NCI-H82 (cell line): ENCODE measurements at regions not wholly inside any gene's neighbourhood (a gene's known extent, or its start where the extent isn't known, plus 50 kb on each side); places are given as distances from the start of the nearest gene placed in this dataset.

Experiments used
- DNase-seq: peaks from one replicate; lab custom pipeline; 2025; lab: John Stamatoyannopoulos, UW

- DNase-seq = no peak
Measured at GRCh38 chr2:215771241-215771640, 242.1 kb downstream of the MREG start.

- no peak for DNase-seq
Measured at GRCh38 chr2:215770668-215771067, 242.7 kb downstream of the MREG start.

GRCh38 chr2:215769246-215769645 lies 244.1 kb downstream of the MREG start:
- no peak for DNase-seq

- DNase-seq = no peak
Measured at GRCh38 chr2:215767625-215768024, 245.7 kb downstream of the MREG start.

- DNase-seq = no peak
Measured at GRCh38 chr2:215765729-215766360, 247.5 kb downstream of the MREG start.

GRCh38 chr2:215764441-215765048 lies 248.8 kb downstream of the MREG start:
- DNase-seq = no peak

- DNase-seq = no peak
Measured at GRCh38 chr2:215760557-215760956, 252.8 kb downstream of the MREG start.

GRCh38 chr2:215760091-215760490 lies 253.3 kb downstream of the MREG start:
- DNase-seq = no peak

DNA sequence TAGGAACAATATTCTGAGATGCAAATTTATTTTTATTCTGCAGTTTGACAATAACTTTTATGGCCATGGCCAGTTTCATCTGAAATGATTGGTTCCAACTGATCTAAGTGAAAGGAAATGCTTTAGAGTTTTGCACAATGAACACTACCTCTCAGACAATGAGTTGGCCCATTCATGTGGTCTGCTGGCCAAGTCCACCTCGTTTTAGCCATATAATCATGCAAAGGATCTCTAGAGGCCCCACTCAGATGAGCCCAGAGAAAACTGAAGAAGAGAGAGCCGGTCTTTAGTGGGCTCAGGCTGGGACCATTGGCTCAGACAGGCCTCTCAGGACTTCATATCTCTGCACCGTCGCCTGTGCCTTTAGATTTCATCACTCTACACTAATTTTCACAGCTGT lies 254.7 kb downstream of the MREG start:
- DNase-seq = no peak

DNA sequence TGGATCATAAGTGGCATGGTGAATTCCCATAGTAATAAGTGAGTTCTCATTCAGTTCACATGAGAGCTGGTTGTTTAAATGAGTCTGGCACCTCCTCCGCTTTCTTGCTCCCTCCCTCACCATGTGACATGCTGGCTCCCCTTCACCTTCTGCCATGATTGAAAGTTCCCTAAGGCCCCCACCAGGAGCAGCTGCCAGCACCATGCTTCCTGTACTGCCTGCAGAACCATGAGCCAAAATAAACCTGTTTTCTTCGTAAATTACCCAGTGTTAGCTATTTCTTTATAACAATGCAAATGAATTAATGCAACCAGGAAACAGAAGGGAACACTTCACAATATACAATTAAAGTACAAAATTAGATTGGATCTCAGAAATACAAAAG lies 257.0 kb downstream of the MREG start:
- no peak for DNase-seq

- DNase-seq = no peak
Measured at GRCh38 chr2:215755641-215756345, 257.6 kb downstream of the MREG start.

DNA sequence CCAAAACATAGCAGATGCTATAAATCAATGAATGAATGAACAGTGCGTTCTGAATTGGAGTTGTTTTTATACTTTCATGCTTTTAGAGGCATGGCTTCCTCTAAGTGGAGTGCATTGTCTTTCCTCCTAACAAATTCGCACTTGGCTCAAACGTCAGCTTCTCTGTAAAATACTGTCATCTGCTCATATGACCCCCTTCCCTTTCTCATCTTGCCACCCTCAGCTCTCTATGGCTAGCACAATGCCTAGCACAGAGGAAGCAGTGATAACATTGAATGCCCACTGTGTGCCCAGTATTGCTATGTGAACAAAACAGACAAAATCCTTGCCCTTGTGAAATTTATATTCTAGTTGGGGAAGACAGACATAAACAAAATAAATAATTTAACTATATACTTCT lies 258.8 kb downstream of the MREG start:
- DNase-seq = no peak

GRCh38 chr2:215753808-215754207 lies 259.5 kb downstream of the MREG start:
- no peak for DNase-seq

DNA sequence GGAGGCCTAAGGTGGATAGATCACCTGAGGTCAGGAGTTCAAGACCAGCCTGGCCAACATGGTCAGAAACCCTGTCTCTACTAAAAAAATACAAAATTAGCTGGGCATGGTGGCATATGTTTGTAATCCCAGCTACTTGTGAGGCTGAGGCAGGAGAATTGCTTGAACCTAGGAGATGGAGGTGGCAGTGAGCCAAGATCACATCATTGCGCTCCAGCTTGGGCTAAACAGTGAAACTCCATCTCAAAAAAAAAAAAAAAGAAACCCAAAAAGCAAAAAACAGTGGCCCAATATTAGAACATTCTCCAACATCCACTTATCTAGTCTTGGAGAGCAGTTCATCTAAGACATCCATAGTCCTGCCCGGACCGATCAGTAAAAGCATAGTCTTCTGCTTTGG lies 260.4 kb downstream of the MREG start:
- DNase-seq = no peak

DNA sequence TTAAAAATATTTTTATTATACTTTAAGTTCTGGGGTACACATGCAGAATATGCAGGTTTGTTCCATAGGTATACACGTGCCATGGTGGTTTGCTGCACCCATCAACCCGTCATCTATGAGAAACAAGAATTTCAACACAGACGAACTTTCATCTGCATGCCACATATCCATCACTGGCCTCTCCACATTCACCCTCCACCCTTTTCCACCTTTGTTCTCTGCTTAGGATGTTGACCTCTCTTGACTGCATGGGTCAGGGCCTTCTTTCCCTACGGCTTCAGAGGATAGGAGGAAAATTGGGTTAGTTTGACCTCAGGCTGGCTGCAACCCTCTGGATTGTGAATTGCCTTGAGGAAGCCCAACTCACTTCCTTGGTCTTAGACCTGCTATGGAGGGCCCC lies 260.9 kb downstream of the MREG start:
- no peak for DNase-seq

DNA sequence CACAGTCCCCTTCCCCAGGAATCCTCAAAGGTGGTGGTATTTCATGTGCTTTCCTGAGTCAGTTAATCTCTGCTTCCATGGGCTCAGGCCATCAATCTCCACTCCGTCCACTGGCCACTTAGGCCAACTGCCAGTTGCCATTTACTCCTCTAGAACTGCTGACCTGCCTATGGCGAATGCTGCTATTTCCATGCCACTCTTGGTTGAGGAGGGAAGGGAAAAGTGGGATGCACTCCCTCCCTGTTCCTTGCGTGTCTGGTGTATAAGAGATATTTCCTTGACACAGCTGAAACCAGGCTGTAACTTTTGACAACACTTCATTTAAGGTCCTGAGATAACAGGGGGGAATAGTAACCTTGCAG lies 261.5 kb downstream of the MREG start:
- no peak for DNase-seq

DNA sequence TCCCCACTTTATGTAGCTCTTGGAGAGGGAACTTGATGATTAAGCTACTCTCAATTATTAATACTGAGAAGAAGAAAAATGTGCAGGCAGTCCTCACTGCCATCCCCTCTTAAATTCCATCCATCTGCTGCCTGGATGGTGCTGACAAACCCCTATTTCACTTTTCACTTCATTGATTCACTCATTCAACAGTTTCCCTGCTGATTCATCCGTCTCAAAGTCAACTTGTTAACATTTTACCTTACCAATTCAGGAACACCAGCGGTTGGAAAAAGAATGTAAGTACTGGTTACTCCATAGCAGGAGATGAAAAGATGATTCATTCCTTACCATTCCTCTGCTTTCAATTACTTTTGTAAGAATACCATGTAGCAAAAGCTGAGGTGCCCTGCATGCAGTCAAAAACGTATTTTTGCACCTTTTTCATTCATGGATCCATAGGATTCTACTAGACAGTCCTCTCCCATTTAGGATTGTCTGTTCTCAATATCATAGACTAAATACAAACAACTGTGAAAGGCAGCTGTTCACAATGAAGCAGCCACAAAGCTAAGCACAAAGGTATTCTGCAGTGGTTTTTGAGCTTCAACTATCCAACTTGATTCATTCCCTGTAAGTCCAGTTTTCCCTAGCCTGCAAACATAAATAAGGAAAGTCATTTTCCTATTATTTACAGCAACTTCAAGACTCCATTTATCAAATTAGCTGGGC lies 262.0 kb downstream of the MREG start:
- DNase-seq = no peak

GRCh38 chr2:215750763-215751162 lies 262.6 kb downstream of the MREG start:
- no peak for DNase-seq

DNA sequence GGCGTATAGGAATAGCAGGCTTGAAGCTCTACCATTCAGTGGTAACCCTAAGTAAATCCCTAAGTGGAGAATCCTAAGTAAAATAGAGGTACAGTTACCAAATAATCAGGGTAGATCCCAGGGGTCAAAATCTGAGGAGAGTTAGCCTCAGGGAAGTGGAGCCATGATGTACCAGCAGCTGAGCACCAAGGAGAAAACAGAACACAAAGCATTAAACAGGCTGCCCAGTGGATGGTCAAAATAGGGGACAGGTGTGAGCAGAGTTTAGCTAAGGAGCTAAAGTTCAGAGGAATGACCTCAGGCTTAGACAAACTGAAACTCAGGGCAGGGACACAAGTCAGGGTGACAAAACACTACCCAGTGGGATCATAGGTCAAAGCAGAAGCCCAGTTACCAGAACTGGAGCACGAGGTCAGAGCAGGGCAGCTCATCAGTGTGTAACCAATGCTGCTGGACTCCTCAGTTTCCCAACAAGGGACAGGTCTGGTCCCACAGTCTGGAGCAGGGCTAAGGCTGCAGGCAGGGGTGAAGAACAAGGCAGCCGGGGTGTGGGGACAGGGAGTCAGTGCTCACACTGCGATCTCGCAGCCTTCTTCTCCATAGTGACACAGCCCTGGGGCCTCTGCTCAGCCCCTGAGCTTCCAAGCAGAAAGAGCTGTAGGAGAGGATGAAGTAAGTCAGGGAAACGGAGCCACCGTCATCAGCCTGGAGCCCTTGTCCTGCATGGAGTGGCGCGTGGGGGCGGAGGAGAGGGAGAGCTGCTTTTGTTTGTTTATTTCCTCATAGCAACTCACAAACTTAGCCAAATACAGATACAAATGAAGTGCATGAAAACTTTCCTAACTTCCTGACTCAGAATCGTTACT lies 264.0 kb downstream of the MREG start:
- no peak for DNase-seq

GRCh38 chr2:215748446-215748845 lies 264.9 kb downstream of the MREG start:
- no peak for DNase-seq

DNA sequence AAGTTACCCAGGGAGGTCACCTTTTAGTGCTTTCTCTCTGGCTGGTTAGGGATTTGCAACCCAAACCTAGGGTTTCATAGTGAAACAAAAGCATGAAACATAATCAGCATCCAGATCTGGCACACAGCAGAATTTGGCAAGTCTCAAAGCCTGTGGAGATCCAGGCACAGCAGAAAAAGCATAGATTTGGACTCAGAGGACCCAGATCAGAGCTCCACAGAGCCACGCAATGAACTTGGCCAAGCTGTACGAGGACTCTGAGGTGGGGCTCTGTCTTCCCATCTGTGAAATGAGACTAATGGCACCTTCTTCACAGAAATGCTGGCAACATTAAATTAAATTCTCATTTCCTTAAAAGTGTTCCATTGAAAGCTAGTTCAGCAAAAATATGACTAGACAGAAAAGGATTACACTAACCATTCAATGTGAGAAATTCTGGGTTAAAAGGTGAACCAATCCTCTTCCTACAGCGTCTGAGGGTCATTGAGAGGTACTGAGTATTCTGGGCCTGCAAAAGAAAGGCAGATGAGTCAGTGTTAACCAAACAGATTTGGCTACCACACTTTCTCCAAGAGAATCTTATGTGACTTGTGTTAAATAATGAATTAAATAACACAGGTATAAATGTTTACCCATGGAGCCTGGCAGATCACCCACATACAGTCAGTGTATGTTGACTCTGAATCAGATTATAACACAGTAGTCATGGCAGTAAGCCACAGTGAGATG lies 266.3 kb downstream of the MREG start:
- no peak for DNase-seq
